ENCODE measurements at regions not wholly inside any gene's neighbourhood (a gene's known extent, or its start where the extent isn't known, plus 50 kb on each side); places are given as distances from the start of the nearest gene placed in this dataset.

GRCh38 chr6:126764671-126765070 lies 353.8 kb upstream of the RSPO3 start:
- Histone ChIP-seq H3K9ac (ENCODE audit: low read length) (no peak overlapping the region), H3K79me2 (ENCODE audit: insufficient read depth, low read length) (no peaks in the 10 kb centered on the region), H3F3A (ENCODE audit: insufficient read depth) (no peaks in the 10 kb centered on the region), H3K36me3 (ENCODE audit: low read length) (no peaks in the 10 kb centered on the region), H3K9me2 (replicated peaks; ENCODE audit: insufficient read depth, low read length) (no peaks in the 10 kb centered on the region), H3K9me3 (ENCODE audit: insufficient read depth, low read length) (no peaks in the 10 kb centered on the region), H2AFZ (ENCODE audit: low read depth, low read length, severe bottlenecking) (no peak overlapping the region), H4K20me1 (ENCODE audit: low read depth, low read length) (no peaks in the 10 kb centered on the region), H3K27ac (ENCODE audit: low read depth, low read length) (no peak overlapping the region), H3K4me3 (ENCODE audit: insufficient read depth, low read length, poor library complexity, severe bottlenecking) (no peak overlapping the region), H3K27me3 (ENCODE audit: low read length) (no peaks in the 10 kb centered on the region), H3K4me2 (ENCODE audit: low read depth, low read length, poor library complexity, severe bottlenecking) (no peak overlapping the region)
- no peak for TF ChIP-seq EZH2phosphoT487 (conservative IDR thresholded peaks at IDR 0.05; ENCODE audit: low read length)
- TF ChIP-seq, protein P1, sequence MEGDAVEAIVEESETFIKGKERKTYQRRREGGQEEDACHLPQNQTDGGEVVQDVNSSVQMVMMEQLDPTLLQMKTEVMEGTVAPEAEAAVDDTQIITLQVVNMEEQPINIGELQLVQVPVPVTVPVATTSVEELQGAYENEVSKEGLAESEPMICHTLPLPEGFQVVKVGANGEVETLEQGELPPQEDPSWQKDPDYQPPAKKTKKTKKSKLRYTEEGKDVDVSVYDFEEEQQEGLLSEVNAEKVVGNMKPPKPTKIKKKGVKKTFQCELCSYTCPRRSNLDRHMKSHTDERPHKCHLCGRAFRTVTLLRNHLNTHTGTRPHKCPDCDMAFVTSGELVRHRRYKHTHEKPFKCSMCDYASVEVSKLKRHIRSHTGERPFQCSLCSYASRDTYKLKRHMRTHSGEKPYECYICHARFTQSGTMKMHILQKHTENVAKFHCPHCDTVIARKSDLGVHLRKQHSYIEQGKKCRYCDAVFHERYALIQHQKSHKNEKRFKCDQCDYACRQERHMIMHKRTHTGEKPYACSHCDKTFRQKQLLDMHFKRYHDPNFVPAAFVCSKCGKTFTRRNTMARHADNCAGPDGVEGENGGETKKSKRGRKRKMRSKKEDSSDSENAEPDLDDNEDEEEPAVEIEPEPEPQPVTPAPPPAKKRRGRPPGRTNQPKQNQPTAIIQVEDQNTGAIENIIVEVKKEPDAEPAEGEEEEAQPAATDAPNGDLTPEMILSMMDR (IDR thresholded peaks at IDR 0.05; ENCODE audit: insufficient read depth, low read length, poor library complexity, severe bottlenecking) = no peak

DNA sequence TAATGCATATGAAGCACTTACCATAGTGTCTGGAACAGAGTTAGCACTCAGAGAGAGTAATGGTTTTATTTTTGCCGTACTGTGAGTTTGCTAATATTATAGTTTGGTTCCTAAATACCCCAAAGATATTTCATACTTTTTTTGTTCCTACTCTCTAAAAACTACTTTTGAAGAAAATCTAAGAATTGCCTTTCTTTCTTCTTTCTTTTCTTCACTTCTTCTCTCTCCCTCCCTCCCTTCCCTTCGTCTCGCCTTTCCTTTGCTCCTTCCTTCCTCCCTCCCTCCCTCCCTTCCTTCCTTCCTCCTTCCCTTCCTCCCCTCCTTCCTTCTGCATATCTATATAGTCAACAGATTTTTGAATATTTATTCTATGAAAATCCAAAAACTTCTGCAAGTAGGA lies 351.7 kb upstream of the RSPO3 start:
- H3F3A ChIP-seq (ENCODE audit: insufficient read depth) = no peaks in the 10 kb centered on the region
- H3K27me3 ChIP-seq (ENCODE audit: low read length) = no peaks in the 10 kb centered on the region
- H3K4me3 ChIP-seq (ENCODE audit: insufficient read depth, low read length, poor library complexity, severe bottlenecking) = no peak overlapping the region
- H3K9me3 ChIP-seq (ENCODE audit: insufficient read depth, low read length) = no peaks in the 10 kb centered on the region
- H3K36me3 ChIP-seq (ENCODE audit: low read length) = no peaks in the 10 kb centered on the region
- H3K9ac ChIP-seq (ENCODE audit: low read length) = no peak overlapping the region
- H3K9me2 ChIP-seq (replicated peaks; ENCODE audit: insufficient read depth, low read length) = no peaks in the 10 kb centered on the region
- no peak for TF ChIP-seq EZH2phosphoT487 (conservative IDR thresholded peaks at IDR 0.05; ENCODE audit: low read length)
- TF ChIP-seq, protein P1 (IDR thresholded peaks at IDR 0.05; ENCODE audit: insufficient read depth, low read length, poor library complexity, severe bottlenecking) = no peak
- H2AFZ ChIP-seq (ENCODE audit: low read depth, low read length, severe bottlenecking) = no peak overlapping the region
- no peaks in the 10 kb centered on the region for H3K79me2 ChIP-seq (ENCODE audit: insufficient read depth, low read length)
- H3K27ac ChIP-seq (ENCODE audit: low read depth, low read length) = no peak overlapping the region
- no peaks in the 10 kb centered on the region; the same call in 1 of the 2 replicates for H4K20me1 ChIP-seq (ENCODE audit: low read depth, low read length)
- no peak overlapping the region for H3K4me2 ChIP-seq (ENCODE audit: low read depth, low read length, poor library complexity, severe bottlenecking)

GRCh38 chr6:126767711-126768110 lies 350.8 kb upstream of the RSPO3 start:
- TF ChIP-seq, protein P1 (IDR thresholded peaks at IDR 0.05; ENCODE audit: insufficient read depth, low read length, poor library complexity, severe bottlenecking) = no peak
- TF ChIP-seq EZH2phosphoT487 (conservative IDR thresholded peaks at IDR 0.05; ENCODE audit: low read length) = no peak
- Histone ChIP-seq H3K4me3 (ENCODE audit: insufficient read depth, low read length, poor library complexity, severe bottlenecking) (no peak overlapping the region), H4K20me1 (ENCODE audit: low read depth, low read length) (no peaks in the 10 kb centered on the region; the same call in 1 of the 2 replicates), H3K36me3 (ENCODE audit: low read length) (no peaks in the 10 kb centered on the region), H3K4me2 (ENCODE audit: low read depth, low read length, poor library complexity, severe bottlenecking) (no peak overlapping the region), H3K9me2 (replicated peaks; ENCODE audit: insufficient read depth, low read length) (no peaks in the 10 kb centered on the region), H3K9ac (ENCODE audit: low read length) (no peak overlapping the region), H3F3A (ENCODE audit: insufficient read depth) (no peaks in the 10 kb centered on the region), H3K79me2 (ENCODE audit: insufficient read depth, low read length) (no peaks in the 10 kb centered on the region), H3K27ac (ENCODE audit: low read depth, low read length) (no peak overlapping the region), H3K27me3 (ENCODE audit: low read length) (no peaks in the 10 kb centered on the region), H3K9me3 (ENCODE audit: insufficient read depth, low read length) (no peaks in the 10 kb centered on the region), H2AFZ (ENCODE audit: low read depth, low read length, severe bottlenecking) (no peak overlapping the region)
